GM23338 (cell line): ENCODE measurements at regions not wholly inside any gene's neighbourhood (a gene's known extent, or its start where the extent isn't known, plus 50 kb on each side); places are given as distances from the start of the nearest gene placed in this dataset.

Experiments
- ATAC-seq: fragments of 200-7000 bp; cut with Tn5 transposase; 3 replicates; pipeline ENCODE4 v1.9.1; 2020
- DNase-seq: peaks from one replicate; pipeline ENCODE4 v3.0.0-alpha.2; 2015; ENCODE audit warnings: low spot score
- H2AFZ ChIP-seq: fragments of 200-600 bp; sonication (generic); 2 replicates; pipeline ENCODE4 v1.8.0; 2016; ENCODE audit warnings: antibody characterized with exemption, mild to moderate bottlenecking, moderate library complexity
- H3F3A ChIP-seq: fragments of 200-600 bp; sonication (generic); replicated peaks from 2 replicates; pipeline ENCODE4 v1.8.0; 2017; ENCODE audit warnings: antibody characterized with exemption, mixed run types, low read depth
- H3K27ac ChIP-seq: fragments of 200-600 bp; sonication (generic); 2 replicates; pipeline ENCODE4 v1.6.1; 2016; ENCODE audit warnings: low read depth
- H3K27me3 ChIP-seq: fragments of 200-600 bp; sonication (generic); 2 replicates; pipeline ENCODE4 v1.8.0; 2016; ENCODE audit warnings: mild to moderate bottlenecking, mixed run types, moderate library complexity; ENCODE audit not compliant: insufficient read depth
- H3K36me3 ChIP-seq: fragments of 200-600 bp; sonication (generic); 2 replicates; pipeline ENCODE4 v1.8.0; 2016; ENCODE audit warnings: mild to moderate bottlenecking; ENCODE audit not compliant: insufficient read depth
- H3K4me1 ChIP-seq: fragments of 200-600 bp; sonication (generic); 2 replicates; pipeline ENCODE4 v1.8.0; 2016; ENCODE audit warnings: mild to moderate bottlenecking, moderate library complexity; ENCODE audit not compliant: insufficient read depth
- H3K4me2 ChIP-seq: fragments of 200-600 bp; sonication (generic); 2 replicates; pipeline ENCODE4 v1.7.1; 2017; ENCODE audit warnings: mixed run types
- H3K4me3 ChIP-seq: fragments of 200-600 bp; sonication (generic); 2 replicates; pipeline ENCODE4 v1.6.1; 2016; ENCODE audit warnings: mixed run types
- H3K79me2 ChIP-seq: fragments of 200-600 bp; sonication (generic); replicated peaks from 2 replicates; pipeline ENCODE4 v1.8.0; 2017; ENCODE audit warnings: mild to moderate bottlenecking; ENCODE audit not compliant: insufficient read depth
- H3K9me2 ChIP-seq: fragments of 200-600 bp; sonication (generic); 2 replicates; pipeline ENCODE4 v1.8.0; 2017; ENCODE audit not compliant: insufficient read depth
- H4K20me1 ChIP-seq: fragments of 200-600 bp; sonication (generic); replicated peaks from 2 replicates; pipeline ENCODE4 v1.8.0; 2017; ENCODE audit warnings: mild to moderate bottlenecking; ENCODE audit not compliant: insufficient read depth
- H3K27ac Mint-ChIP-seq: 2 replicates; pipeline ENCODE4 v1.8.0; 2020; ENCODE audit warnings: inconsistent platforms, mild to moderate bottlenecking, moderate library complexity, mixed read lengths
- H3K27me3 Mint-ChIP-seq: 3 replicates; pipeline ENCODE4 v1.8.0; 2022; ENCODE audit warnings: low read depth, mild to moderate bottlenecking, moderate library complexity, mixed read lengths, inconsistent platforms; ENCODE audit not compliant: insufficient read depth, poor library complexity
- H3K36me3 Mint-ChIP-seq: 3 replicates; pipeline ENCODE4 v1.8.0; 2021; ENCODE audit warnings: low read depth, mild to moderate bottlenecking, inconsistent platforms, moderate library complexity, mixed read lengths
- H3K4me1 Mint-ChIP-seq: 3 replicates; pipeline ENCODE4 v1.8.0; 2020; ENCODE audit warnings: mild to moderate bottlenecking, inconsistent platforms, mixed read lengths
- H3K4me3 Mint-ChIP-seq: 3 replicates; pipeline ENCODE4 v1.8.0; 2021; ENCODE audit warnings: moderate library complexity, mild to moderate bottlenecking, inconsistent platforms, mixed read lengths
- H3K9me3 Mint-ChIP-seq: 3 replicates; pipeline ENCODE4 v1.8.0; 2020; ENCODE audit warnings: moderate library complexity, mild to moderate bottlenecking, inconsistent platforms, mixed read lengths
- CREB1 ChIP-seq: fragments of 250-450 bp; sonication (Bioruptor Pico); IDR thresholded peaks from 2 replicates; pipeline ENCODE4 v1.5.0; 2020; ENCODE audit warnings: low read depth, mild to moderate bottlenecking, moderate library complexity
- EZH2 ChIP-seq: fragments of 200-600 bp; sonication (generic); IDR thresholded peaks from one replicate; pipeline ENCODE4 v1.8.0; 2017; ENCODE audit warnings: antibody characterized with exemption, mild to moderate bottlenecking, low read depth; ENCODE audit not compliant: unreplicated experiment
- EZH2phosphoT487 ChIP-seq: fragments of 200-600 bp; sonication (generic); IDR thresholded peaks from one replicate; pipeline ENCODE4 v1.8.1; 2018; ENCODE audit warnings: antibody characterized with exemption; ENCODE audit not compliant: unreplicated experiment
- JUNB ChIP-seq: IDR thresholded peaks from one replicate; pipeline ENCODE4 v1.6.1; 2016; ENCODE audit warnings: antibody characterized with exemption; ENCODE audit not compliant: unreplicated experiment
- NANOG ChIP-seq: IDR thresholded peaks from 2 replicates; pipeline ENCODE4 v1.6.1; 2016; ENCODE audit warnings: antibody characterized with exemption, borderline replicate concordance
- POLR2AphosphoS5 ChIP-seq: IDR thresholded peaks from 2 replicates; pipeline ENCODE4 v1.6.1; 2016; ENCODE audit warnings: antibody characterized with exemption, low read depth
- STAT1 ChIP-seq: IDR thresholded peaks from one replicate; pipeline ENCODE4 v1.6.1; 2016; ENCODE audit warnings: antibody characterized with exemption; ENCODE audit not compliant: unreplicated experiment
- ZNF114 ChIP-seq: fragments of 250-450 bp; sonication (Bioruptor Pico); IDR thresholded peaks from 2 replicates; pipeline ENCODE4 v1.5.0; 2020; ENCODE audit warnings: mild to moderate bottlenecking, moderate library complexity
- TF ChIP-seq, protein P1 (sequence below): IDR thresholded peaks from one replicate; pipeline ENCODE4 v1.6.1; 2018; ENCODE audit warnings: antibody characterized with exemption; ENCODE audit not compliant: unreplicated experiment
- TF ChIP-seq, protein P2 (sequence below), 2 experiments: fragments of 200-600 bp in 1 of 2; sonication (generic) in 1 of 2; conservative IDR thresholded peaks; 2 replicates each; pipeline versions ENCODE4 v1.5.1 to v1.6.1; 2016 to 2017; ENCODE audit warnings: antibody characterized with exemption in 2 of 2, low read depth in 2 of 2, mild to moderate bottlenecking in 2 of 2, moderate library complexity in 1 of 2

DNA sequence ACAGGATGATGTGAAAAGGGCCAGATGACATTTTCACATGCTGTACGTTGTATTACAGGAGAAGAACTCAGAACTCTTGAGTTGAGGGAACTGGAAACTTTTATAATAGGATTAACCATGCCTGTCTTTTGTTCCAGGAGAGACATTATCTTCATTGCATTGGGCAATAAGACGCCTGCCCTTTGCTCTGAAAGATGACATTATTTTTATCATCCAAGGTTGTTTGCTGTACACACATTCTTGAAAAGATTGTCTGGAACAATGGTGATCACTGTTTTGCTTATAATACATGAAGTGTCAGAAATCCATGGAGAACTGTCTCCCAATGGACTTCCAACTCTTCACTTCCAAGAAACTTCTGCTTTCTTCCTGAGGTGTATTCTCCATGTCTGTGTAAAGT lies 334.6 kb upstream of the B3GAT1 start:
- H3K4me3 Mint-ChIP-seq = no peak overlapping the region
- H3K27ac Mint-ChIP-seq = no peak overlapping the region
- peaks cover 19% of the 10 kb centered on the region for H3K4me1 Mint-ChIP-seq
- H3F3A ChIP-seq = no peaks in the 10 kb centered on the region
- H3K36me3 Mint-ChIP-seq = peaks cover 33% of the 10 kb centered on the region
- H3K9me2 ChIP-seq = peaks cover 14% of the 10 kb centered on the region
- H3K36me3 ChIP-seq = no peaks in the 10 kb centered on the region; the same call in 1 of the 2 replicates
- no peaks in the 10 kb centered on the region for H4K20me1 ChIP-seq
- ATAC-seq (no peak), DNase-seq (no peak)
- no peak overlapping the region for H3K4me3 ChIP-seq
- peaks cover 12% of the 10 kb centered on the region for H3K27me3 Mint-ChIP-seq
- H3K4me1 ChIP-seq = peaks cover 9% of the 10 kb centered on the region; the same call in 1 of the 2 replicates
- TF ChIP-seq EZH2phosphoT487 (no peak), CREB1 (CRISPR knock-in tag) (no peak), NANOG (no peak), STAT1 (no peak), ZNF114 (CRISPR knock-in tag) (no peak)
- TF ChIP-seq, protein P1, sequence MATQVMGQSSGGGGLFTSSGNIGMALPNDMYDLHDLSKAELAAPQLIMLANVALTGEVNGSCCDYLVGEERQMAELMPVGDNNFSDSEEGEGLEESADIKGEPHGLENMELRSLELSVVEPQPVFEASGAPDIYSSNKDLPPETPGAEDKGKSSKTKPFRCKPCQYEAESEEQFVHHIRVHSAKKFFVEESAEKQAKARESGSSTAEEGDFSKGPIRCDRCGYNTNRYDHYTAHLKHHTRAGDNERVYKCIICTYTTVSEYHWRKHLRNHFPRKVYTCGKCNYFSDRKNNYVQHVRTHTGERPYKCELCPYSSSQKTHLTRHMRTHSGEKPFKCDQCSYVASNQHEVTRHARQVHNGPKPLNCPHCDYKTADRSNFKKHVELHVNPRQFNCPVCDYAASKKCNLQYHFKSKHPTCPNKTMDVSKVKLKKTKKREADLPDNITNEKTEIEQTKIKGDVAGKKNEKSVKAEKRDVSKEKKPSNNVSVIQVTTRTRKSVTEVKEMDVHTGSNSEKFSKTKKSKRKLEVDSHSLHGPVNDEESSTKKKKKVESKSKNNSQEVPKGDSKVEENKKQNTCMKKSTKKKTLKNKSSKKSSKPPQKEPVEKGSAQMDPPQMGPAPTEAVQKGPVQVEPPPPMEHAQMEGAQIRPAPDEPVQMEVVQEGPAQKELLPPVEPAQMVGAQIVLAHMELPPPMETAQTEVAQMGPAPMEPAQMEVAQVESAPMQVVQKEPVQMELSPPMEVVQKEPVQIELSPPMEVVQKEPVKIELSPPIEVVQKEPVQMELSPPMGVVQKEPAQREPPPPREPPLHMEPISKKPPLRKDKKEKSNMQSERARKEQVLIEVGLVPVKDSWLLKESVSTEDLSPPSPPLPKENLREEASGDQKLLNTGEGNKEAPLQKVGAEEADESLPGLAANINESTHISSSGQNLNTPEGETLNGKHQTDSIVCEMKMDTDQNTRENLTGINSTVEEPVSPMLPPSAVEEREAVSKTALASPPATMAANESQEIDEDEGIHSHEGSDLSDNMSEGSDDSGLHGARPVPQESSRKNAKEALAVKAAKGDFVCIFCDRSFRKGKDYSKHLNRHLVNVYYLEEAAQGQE = no peak
- no peak overlapping the region for H3K27ac ChIP-seq
- H3K9me3 Mint-ChIP-seq = peaks cover 34% of the 10 kb centered on the region
- no peaks in the 10 kb centered on the region for H3K27me3 ChIP-seq
- H3K4me2 ChIP-seq = no peak overlapping the region
- no peak overlapping the region for H2AFZ ChIP-seq
- H3K79me2 ChIP-seq = no peaks in the 10 kb centered on the region

DNA sequence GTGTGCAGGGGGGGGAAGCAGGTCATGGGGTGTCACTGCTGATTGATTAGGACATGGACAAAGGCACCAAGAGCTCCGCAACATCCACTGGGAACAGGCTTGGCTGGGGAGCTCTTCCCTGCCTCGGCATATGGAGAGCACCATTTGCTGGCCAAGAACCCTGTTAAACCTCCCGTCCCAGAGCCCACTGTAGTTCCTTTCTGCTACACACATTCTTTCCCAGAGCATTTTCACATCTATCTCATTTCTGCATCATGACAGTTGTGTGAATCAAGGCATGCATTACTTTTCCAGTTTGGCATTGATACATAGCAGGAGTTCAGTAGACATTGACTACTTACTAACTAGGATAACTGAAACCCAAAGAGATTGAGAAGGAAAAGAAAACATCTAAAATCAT lies 333.4 kb upstream of the B3GAT1 start:
- Histone ChIP-seq H3K79me2 (no peaks in the 10 kb centered on the region), H3K36me3 (no peaks in the 10 kb centered on the region; the same call in 1 of the 2 replicates), H3K9me2 (peaks cover 10% of the 10 kb centered on the region), H3K4me1 (peaks cover 9% of the 10 kb centered on the region; the same call in 1 of the 2 replicates), H4K20me1 (no peaks in the 10 kb centered on the region), H2AFZ (no peak overlapping the region), H3K27ac (no peak overlapping the region), H3K4me3 (no peak overlapping the region), H3K4me2 (no peak overlapping the region), H3F3A (no peaks in the 10 kb centered on the region), H3K27me3 (no peaks in the 10 kb centered on the region)
- peaks cover 34% of the 10 kb centered on the region for H3K9me3 Mint-ChIP-seq
- H3K27ac Mint-ChIP-seq = no peak overlapping the region
- H3K4me1 Mint-ChIP-seq = peaks cover 16% of the 10 kb centered on the region
- DNase-seq = no peak
- H3K36me3 Mint-ChIP-seq = peaks cover 33% of the 10 kb centered on the region
- peaks cover 12% of the 10 kb centered on the region for H3K27me3 Mint-ChIP-seq
- ATAC-seq = no peak
- H3K4me3 Mint-ChIP-seq = no peak overlapping the region
- no peak for TF ChIP-seq NANOG
- no peak for TF ChIP-seq JUNB
- TF ChIP-seq, protein P2, sequence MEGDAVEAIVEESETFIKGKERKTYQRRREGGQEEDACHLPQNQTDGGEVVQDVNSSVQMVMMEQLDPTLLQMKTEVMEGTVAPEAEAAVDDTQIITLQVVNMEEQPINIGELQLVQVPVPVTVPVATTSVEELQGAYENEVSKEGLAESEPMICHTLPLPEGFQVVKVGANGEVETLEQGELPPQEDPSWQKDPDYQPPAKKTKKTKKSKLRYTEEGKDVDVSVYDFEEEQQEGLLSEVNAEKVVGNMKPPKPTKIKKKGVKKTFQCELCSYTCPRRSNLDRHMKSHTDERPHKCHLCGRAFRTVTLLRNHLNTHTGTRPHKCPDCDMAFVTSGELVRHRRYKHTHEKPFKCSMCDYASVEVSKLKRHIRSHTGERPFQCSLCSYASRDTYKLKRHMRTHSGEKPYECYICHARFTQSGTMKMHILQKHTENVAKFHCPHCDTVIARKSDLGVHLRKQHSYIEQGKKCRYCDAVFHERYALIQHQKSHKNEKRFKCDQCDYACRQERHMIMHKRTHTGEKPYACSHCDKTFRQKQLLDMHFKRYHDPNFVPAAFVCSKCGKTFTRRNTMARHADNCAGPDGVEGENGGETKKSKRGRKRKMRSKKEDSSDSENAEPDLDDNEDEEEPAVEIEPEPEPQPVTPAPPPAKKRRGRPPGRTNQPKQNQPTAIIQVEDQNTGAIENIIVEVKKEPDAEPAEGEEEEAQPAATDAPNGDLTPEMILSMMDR (conservative IDR thresholded peaks at IDR 0.05; ENCODE audit: low read depth in 2 of 2) = no peak
- no peak for TF ChIP-seq ZNF114 (CRISPR knock-in tag)
- no peak for TF ChIP-seq STAT1
- TF ChIP-seq CREB1 (CRISPR knock-in tag) = no peak
- no peak for TF ChIP-seq EZH2phosphoT487
- TF ChIP-seq EZH2 = no peak
- no peak for TF ChIP-seq POLR2AphosphoS5
- TF ChIP-seq, protein P1 = no peak
